GM19468 (cell line): ENCODE measurements at regions not wholly inside any gene's neighbourhood (a gene's known extent, or its start where the extent isn't known, plus 50 kb on each side); places are given as distances from the start of the nearest gene placed in this dataset.
"Not testable (repeated sequence)": the region's sequence is repeated elsewhere in the genome, so short reads cannot be mapped to it uniquely, and the experiment has no call there.

ENCODE experiments used
- ATAC-seq: cut with Tn5 transposase; IDR thresholded peaks from one replicate; pipeline ENCODE4 v1.9.1; 2021; ENCODE audit warnings: mild to moderate bottlenecking, moderate library complexity, moderate number of reproducible peaks; ENCODE audit not compliant: unreplicated experiment; ENCODE audit errors: extremely low read depth

- no peak for ATAC-seq
Observed at GRCh38 chr6:106782536-106783285, 153.3 kb downstream of the QRSL1 start.

- ATAC-seq: not testable (repeated sequence)
Observed at GRCh38 chr6:106779552-106779951, 150.2 kb downstream of the QRSL1 start.

GRCh38 chr6:106778943-106779342 is 149.6 kb downstream of the QRSL1 start:
- no peak for ATAC-seq

- no peak for ATAC-seq
Observed at GRCh38 chr6:106773996-106774629, 144.7 kb downstream of the QRSL1 start.

GRCh38 chr6:106773522-106773921 is 144.1 kb downstream of the QRSL1 start:
- ATAC-seq: no peak

GRCh38 chr6:106772270-106773142 is 143.1 kb downstream of the QRSL1 start:
- ATAC-seq: no peak

GRCh38 chr6:106771822-106772221 is 142.4 kb downstream of the QRSL1 start:
- ATAC-seq: no peak

GRCh38 chr6:106770663-106771062 is 141.3 kb downstream of the QRSL1 start:
- no peak for ATAC-seq

- ATAC-seq: no peak
Observed at GRCh38 chr6:106770081-106770480, 140.7 kb downstream of the QRSL1 start.

GRCh38 chr6:106767271-106767670 is 137.9 kb downstream of the QRSL1 start:
- ATAC-seq: no peak

- no peak for ATAC-seq
Observed at GRCh38 chr6:106766201-106766600, 136.8 kb downstream of the QRSL1 start.

- ATAC-seq: no peak
Observed at GRCh38 chr6:106765496-106765895, 136.1 kb downstream of the QRSL1 start.

- no peak for ATAC-seq
Observed at GRCh38 chr6:106764353-106764980, 135.1 kb downstream of the QRSL1 start.

- no peak for ATAC-seq
Observed at GRCh38 chr6:106763361-106763760, 134.0 kb downstream of the QRSL1 start.

- ATAC-seq: no peak
Observed at GRCh38 chr6:106761160-106761559, 131.8 kb downstream of the QRSL1 start.

GRCh38 chr6:106759112-106759511 is 129.7 kb downstream of the QRSL1 start:
- no peak for ATAC-seq

GRCh38 chr6:106757722-106758467 is 128.5 kb downstream of the QRSL1 start:
- ATAC-seq: no peak

GRCh38 chr6:106757267-106757666 is 127.9 kb downstream of the QRSL1 start:
- no peak for ATAC-seq

- ATAC-seq: no peak
Observed at GRCh38 chr6:106754215-106754614, 124.8 kb downstream of the QRSL1 start.

GRCh38 chr6:106752641-106753040 is 123.3 kb downstream of the QRSL1 start:
- ATAC-seq: no peak
